Testis (tissue), 2 donors: ENCODE measurements at regions not wholly inside any gene's neighbourhood (a gene's known extent, or its start where the extent isn't known, plus 50 kb on each side); places are given as distances from the start of the nearest gene placed in this dataset.

Experiments
- DNase-seq: peaks from one replicate; pipeline ENCODE4 v3.0.0-alpha.2; 2019
- H3K27ac ChIP-seq, 2 donors: fragments of 200-600 bp; sonication (generic); one replicate each; pipeline ENCODE4 v1.5.1; 2019
- H3K27me3 ChIP-seq: fragments of 200-600 bp; sonication (generic); one replicate; pipeline ENCODE4 v1.5.1; 2019
- H3K36me3 ChIP-seq: fragments of 200-600 bp; sonication (generic); one replicate; pipeline ENCODE4 v1.5.1; 2017; ENCODE audit warnings: low read depth; ENCODE audit errors: missing control alignments
- H3K4me1 ChIP-seq: fragments of 200-600 bp; sonication (generic); one replicate; pipeline ENCODE4 v1.5.1; 2019
- H3K4me3 ChIP-seq, 2 donors: fragments of 200-600 bp; sonication (generic); one replicate each; pipeline ENCODE4 v1.5.1; 2017 to 2019
- H3K9me3 ChIP-seq: fragments of 200-600 bp; sonication (generic); one replicate; pipeline ENCODE4 v1.5.1; 2017
- CTCF ChIP-seq, 3 experiments: fragments of 450-650 bp in 2 of 3; fragments of 200-600 bp in 1 of 3; sonication (generic) in 1 of 3; IDR thresholded peaks; one replicate each; pipeline ENCODE4 v1.5.1; 2016 to 2019; ENCODE audit warnings: antibody characterized with exemption in 3 of 3, mild to moderate bottlenecking in 2 of 3, moderate library complexity in 1 of 3
- POLR2A ChIP-seq: fragments of 450-650 bp; IDR thresholded peaks from one replicate; pipeline ENCODE4 v1.6.1; 2017; ENCODE audit warnings: antibody characterized with exemption, mild to moderate bottlenecking, moderate library complexity
- WGBS, 2 donors: methylation state at CpG; one replicate each; pipeline ENCODE4 v1.1.5; 2018; 5-methylcytosine and 5-hydroxymethylcytosine counted together
- intact Hi-C: fragments of 100-400 bp; cut with DNase I; formaldehyde crosslinking; loops from one replicate; pipeline ENCODE4 v1.15.1; 2023; ENCODE audit warnings: low total_unique reads

DNA sequence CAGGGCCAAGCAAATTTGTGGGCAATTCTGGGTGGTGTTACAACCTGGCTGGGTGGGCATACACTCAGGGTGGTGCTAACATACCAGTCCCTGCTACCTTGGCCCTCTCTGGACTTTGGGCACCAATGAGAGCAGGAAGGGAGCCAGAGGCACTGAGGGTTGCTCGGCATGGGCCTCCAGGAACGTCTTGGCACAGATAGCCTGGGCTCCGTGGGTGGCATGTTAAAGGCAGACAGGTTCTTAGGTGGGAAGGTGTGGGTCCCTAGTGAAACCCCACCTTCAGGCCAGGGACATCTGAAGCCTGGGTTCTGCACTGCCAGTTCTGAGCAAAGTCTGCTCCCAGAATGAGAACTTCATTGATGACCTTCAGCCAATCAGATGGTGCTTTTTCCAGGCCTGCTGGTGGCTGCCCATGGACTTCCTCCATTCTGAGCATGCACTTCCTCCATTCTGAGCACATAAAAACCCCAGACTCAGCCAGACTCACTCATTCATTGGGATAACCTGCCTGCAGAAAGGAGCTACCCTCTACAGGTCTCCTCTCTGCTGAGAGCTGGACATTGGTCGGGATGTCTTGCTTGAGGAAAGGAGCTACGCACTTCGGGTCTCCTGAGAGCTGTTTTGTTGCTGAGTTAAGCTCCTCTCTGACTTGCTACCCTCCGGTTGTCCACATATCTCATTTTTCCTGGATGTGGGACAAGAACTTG is 2567.1 kb downstream of the PCDH9 start:
- H3K4me3 ChIP-seq, result no peak overlapping the region
- no peaks in the 10 kb centered on the region for H3K36me3 ChIP-seq
- intact Hi-C loops, result no loop called here
- no peaks in the 10 kb centered on the region for H3K9me3 ChIP-seq
- no peak for TF ChIP-seq POLR2A
- no peak for TF ChIP-seq CTCF (IDR thresholded peaks at IDR 0.05)
- H3K4me1 ChIP-seq, result no peaks in the 10 kb centered on the region
- H3K27me3 ChIP-seq, result no peaks in the 10 kb centered on the region
- WGBS, 2 donors, result 90 to 98% methylated on average over 4 to 7 of the region's 7 CpGs
- DNase-seq, result no peak
- H3K27ac ChIP-seq, result no peak overlapping the region

DNA sequence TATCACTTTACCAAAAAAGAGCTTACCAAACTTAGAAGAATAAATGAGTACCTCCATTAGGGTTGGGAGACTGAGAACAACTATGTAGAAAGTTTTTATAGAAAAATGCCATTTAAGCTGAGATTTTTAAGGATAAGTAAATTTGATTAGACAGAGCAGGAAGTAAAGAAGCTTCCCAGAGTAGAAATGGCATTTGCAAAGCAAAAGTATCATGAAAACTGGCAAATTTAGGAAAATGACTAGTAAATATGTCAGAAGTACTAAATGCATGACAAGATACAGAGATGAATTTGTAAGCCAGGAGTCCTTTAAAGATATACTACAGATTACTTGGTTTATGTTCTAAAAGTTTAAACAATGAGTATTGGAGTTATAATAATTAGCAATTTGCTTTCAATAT is 2581.8 kb downstream of the PCDH9 start:
- DNase-seq, result no peak
- no peaks in the 10 kb centered on the region for H3K4me1 ChIP-seq
- no peak overlapping the region for H3K27ac ChIP-seq
- H3K27me3 ChIP-seq, result no peaks in the 10 kb centered on the region
- H3K36me3 ChIP-seq, result no peaks in the 10 kb centered on the region
- no peaks in the 10 kb centered on the region for H3K9me3 ChIP-seq
- no peak overlapping the region for H3K4me3 ChIP-seq
- TF ChIP-seq POLR2A (no peak), CTCF (IDR thresholded peaks at IDR 0.05) (no peak)
- intact Hi-C loops, result no loop called here

GRCh38 chr13:64643066-64643465 is 2587.1 kb downstream of the PCDH9 start:
- Histone ChIP-seq H3K27ac (no peak overlapping the region), H3K4me1 (no peaks in the 10 kb centered on the region), H3K36me3 (no peaks in the 10 kb centered on the region), H3K27me3 (no peaks in the 10 kb centered on the region), H3K9me3 (no peaks in the 10 kb centered on the region), H3K4me3 (no peak overlapping the region)
- TF ChIP-seq POLR2A (no peak), CTCF (IDR thresholded peaks at IDR 0.05) (no peak)
- intact Hi-C loops, result no loop called here
- DNase-seq, result no peak
- WGBS, 2 donors, result 60 to 77% methylated on average over 2 of the region's 2 CpGs

- Histone ChIP-seq H3K9me3 (no peaks in the 10 kb centered on the region), H3K4me3 (no peak overlapping the region), H3K27ac (no peak overlapping the region), H3K27me3 (no peaks in the 10 kb centered on the region), H3K4me1 (no peaks in the 10 kb centered on the region), H3K36me3 (no peaks in the 10 kb centered on the region)
- intact Hi-C loops, result no loop called here
- WGBS, 2 donors, result 53 to 68% methylated on average over 2 of the region's 2 CpGs
- no peak for TF ChIP-seq POLR2A
- TF ChIP-seq CTCF (IDR thresholded peaks at IDR 0.05), result no peak
- no peak for DNase-seq
Measured at GRCh38 chr13:64640002-64640401, 2590.1 kb downstream of the PCDH9 start.

DNA sequence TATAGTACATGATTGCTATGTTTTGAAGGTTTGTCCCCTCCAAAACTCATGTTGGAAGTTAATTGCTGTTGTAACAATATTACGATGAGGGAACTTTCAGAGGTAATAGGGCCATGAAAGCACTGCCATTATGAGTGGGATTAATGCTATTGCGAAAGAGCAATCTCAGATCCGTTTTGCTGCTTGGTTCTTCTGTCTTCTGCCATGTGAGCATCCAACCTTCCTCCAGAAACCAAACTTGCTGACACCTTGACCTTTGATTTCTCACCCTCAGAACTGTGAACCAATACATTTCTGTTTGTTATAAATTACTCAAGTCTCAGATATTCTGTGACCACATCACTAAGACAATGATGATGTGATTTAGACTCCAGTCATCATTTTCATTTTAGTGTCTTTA is 2590.9 kb downstream of the PCDH9 start:
- no peaks in the 10 kb centered on the region for H3K36me3 ChIP-seq
- no peak for DNase-seq
- H3K4me3 ChIP-seq, result no peak overlapping the region
- no peaks in the 10 kb centered on the region for H3K27me3 ChIP-seq
- H3K4me1 ChIP-seq, result no peaks in the 10 kb centered on the region
- intact Hi-C loops, result no loop called here
- no peak for TF ChIP-seq CTCF (IDR thresholded peaks at IDR 0.05)
- no peak for TF ChIP-seq POLR2A
- WGBS, 2 donors, result 84 to 93% methylated on average over 3 of the region's 3 CpGs
- no peak overlapping the region for H3K27ac ChIP-seq
- H3K9me3 ChIP-seq, result no peaks in the 10 kb centered on the region
